ENCODE measurements at regions not wholly inside any gene's neighbourhood (a gene's known extent, or its start where the extent isn't known, plus 50 kb on each side); places are given as distances from the start of the nearest gene placed in this dataset.

GRCh38 chr18:40662898-40663437 is 1292.1 kb upstream of the PIK3C3 start:
- no peak for DNase-seq

- peak; percentile 72 for DNase-seq
Observed at GRCh38 chr18:40653682-40654081, 1301.4 kb upstream of the PIK3C3 start.

- no peak for DNase-seq
Observed at GRCh38 chr18:40652321-40652720, 1302.7 kb upstream of the PIK3C3 start.

GRCh38 chr18:40651163-40651562 is 1303.9 kb upstream of the PIK3C3 start:
- DNase-seq, result no peak

- no peak for DNase-seq
Observed at GRCh38 chr18:40642692-40643229, 1312.3 kb upstream of the PIK3C3 start.

GRCh38 chr18:40631319-40631718 is 1323.7 kb upstream of the PIK3C3 start:
- DNase-seq, result no peak

- no peak for DNase-seq
Observed at GRCh38 chr18:40630496-40630895, 1324.5 kb upstream of the PIK3C3 start.

GRCh38 chr18:40624959-40625358 is 1330.1 kb upstream of the PIK3C3 start:
- no peak for DNase-seq

GRCh38 chr18:40613721-40614120 is 1341.3 kb upstream of the PIK3C3 start:
- DNase-seq, result peak; percentile 66

- DNase-seq, result no peak
Observed at GRCh38 chr18:40612356-40612755, 1342.7 kb upstream of the PIK3C3 start.

- no peak for DNase-seq
Observed at GRCh38 chr18:40608226-40608625, 1346.8 kb upstream of the PIK3C3 start.

- DNase-seq, result no peak
Observed at GRCh38 chr18:40607542-40608148, 1347.4 kb upstream of the PIK3C3 start.

- DNase-seq, result no peak
Observed at GRCh38 chr18:40606996-40607395, 1348.0 kb upstream of the PIK3C3 start.

GRCh38 chr18:40583671-40584070 is 1371.4 kb upstream of the PIK3C3 start:
- DNase-seq, result no peak

- DNase-seq, result no peak
Observed at GRCh38 chr18:40582105-40582504, 1372.9 kb upstream of the PIK3C3 start.

GRCh38 chr18:40577981-40578365 is 1377.1 kb upstream of the PIK3C3 start:
- no peak for DNase-seq

GRCh38 chr18:40577239-40577980 is 1377.6 kb upstream of the PIK3C3 start:
- no peak for DNase-seq

- DNase-seq, result no peak
Observed at GRCh38 chr18:40576507-40577115, 1378.4 kb upstream of the PIK3C3 start.

- DNase-seq, result no peak
Observed at GRCh38 chr18:40570615-40571014, 1384.4 kb upstream of the PIK3C3 start.

- DNase-seq, result no peak
Observed at GRCh38 chr18:40569605-40570004, 1385.4 kb upstream of the PIK3C3 start.

GRCh38 chr18:40566510-40566844 is 1388.6 kb upstream of the PIK3C3 start:
- DNase-seq, result no peak

GRCh38 chr18:40565805-40566509 is 1389.1 kb upstream of the PIK3C3 start:
- DNase-seq, result no peak
